Activated CD8-positive, alpha-beta T cell treated with anti-CD3 and anti-CD28 coated beads, Interleukin-2, amount 10 ng/mL, durations not matched to agents 7 days and 5 days (primary cell): ENCODE measurements at regions not wholly inside any gene's neighbourhood (a gene's known extent, or its start where the extent isn't known, plus 50 kb on each side); places are given as distances from the start of the nearest gene placed in this dataset.
"Not testable (repeated sequence)": the region's sequence is repeated elsewhere in the genome, so short reads cannot be mapped to it uniquely, and the experiment has no call there.

Source experiments
- ATAC-seq: fragments of 150-1000 bp; cut with Tn5 transposase; one replicate; pipeline ENCODE4 v1.10.0; 2021; ENCODE audit warnings: moderate library complexity
- CTCF ChIA-PET: fragments of 350-600 bp; sonication (Branson Sonifier 250); formaldehyde crosslinking; loops from one replicate; lab custom pipeline; 2021; ENCODE audit warnings: antibody characterized with exemption; lab: Charles Lee
- POLR2A ChIA-PET: fragments of 350-600 bp; sonication (Branson Sonifier 250); formaldehyde crosslinking; loops from one replicate; lab custom pipeline; 2021; ENCODE audit warnings: antibody characterized with exemption; lab: Charles Lee
- DNase-seq: peaks from one replicate; pipeline ENCODE4 v3.0.0-alpha.2; 2020
- H3K27ac Mint-ChIP-seq: one replicate; pipeline ENCODE4 v1.8.0; 2021; ENCODE audit warnings: mild to moderate bottlenecking, mixed read lengths
- H3K27me3 Mint-ChIP-seq: one replicate; pipeline ENCODE4 v1.8.0; 2021; ENCODE audit warnings: low read depth, mixed read lengths
- H3K36me3 Mint-ChIP-seq: one replicate; pipeline ENCODE4 v1.8.0; 2021; ENCODE audit warnings: low read depth, mixed read lengths
- H3K4me1 Mint-ChIP-seq: one replicate; pipeline ENCODE4 v1.8.0; 2021; ENCODE audit warnings: low read depth, mixed read lengths
- H3K4me3 Mint-ChIP-seq: one replicate; pipeline ENCODE4 v1.8.0; 2021; ENCODE audit warnings: mild to moderate bottlenecking, mixed read lengths
- H3K9me3 Mint-ChIP-seq: one replicate; pipeline ENCODE4 v1.8.0; 2022; ENCODE audit warnings: mixed read lengths; ENCODE audit not compliant: insufficient read depth

GRCh38 chr13:56697011-56697410 is 443.7 kb upstream of the PRR20A start:
- ChIA-PET CTCF (no interaction called here), POLR2A (no interaction called here)
- Mint-ChIP-seq H3K27me3 (no peaks in the 10 kb centered on the region), H3K4me1 (no peaks in the 10 kb centered on the region), H3K4me3 (no peak overlapping the region), H3K36me3 (no peaks in the 10 kb centered on the region), H3K9me3 (peaks cover 29% of the 10 kb centered on the region), H3K27ac (no peak overlapping the region)
- ATAC-seq = no peak
- DNase-seq = no peak

- H3K27me3 Mint-ChIP-seq = no peaks in the 10 kb centered on the region
- no peak for ATAC-seq
- CTCF ChIA-PET = no interaction called here
- H3K4me1 Mint-ChIP-seq = no peaks in the 10 kb centered on the region
- no peak overlapping the region for H3K4me3 Mint-ChIP-seq
- no peak overlapping the region for H3K27ac Mint-ChIP-seq
- POLR2A ChIA-PET = no interaction called here
- DNase-seq = no peak
- no peaks in the 10 kb centered on the region for H3K36me3 Mint-ChIP-seq
- peaks cover 18% of the 10 kb centered on the region for H3K9me3 Mint-ChIP-seq
These were observed 440.4 kb upstream of the PRR20A start for GRCh38 chr13:56700324-56700723.

GRCh38 chr13:56706485-56706884 is 434.2 kb upstream of the PRR20A start:
- H3K27me3 Mint-ChIP-seq = no peaks in the 10 kb centered on the region
- peaks cover 20% of the 10 kb centered on the region for H3K9me3 Mint-ChIP-seq
- CTCF ChIA-PET = no interaction called here
- H3K36me3 Mint-ChIP-seq = no peaks in the 10 kb centered on the region
- no peak overlapping the region for H3K27ac Mint-ChIP-seq
- DNase-seq = no peak
- no peaks in the 10 kb centered on the region for H3K4me1 Mint-ChIP-seq
- no peak for ATAC-seq
- H3K4me3 Mint-ChIP-seq = no peak overlapping the region
- POLR2A ChIA-PET = no interaction called here

- Mint-ChIP-seq H3K4me1 (no peaks in the 10 kb centered on the region), H3K27ac (no peak overlapping the region), H3K36me3 (no peaks in the 10 kb centered on the region), H3K4me3 (no peak overlapping the region), H3K9me3 (peaks cover 7% of the 10 kb centered on the region), H3K27me3 (no peaks in the 10 kb centered on the region)
- ATAC-seq (no peak), DNase-seq (no peak)
- CTCF ChIA-PET = no interaction called here
- POLR2A ChIA-PET = no interaction called here
These were observed 427.1 kb upstream of the PRR20A start for GRCh38 chr13:56713656-56714055.

- no peak overlapping the region for H3K27ac Mint-ChIP-seq
- ATAC-seq (no peak), DNase-seq (no peak)
- H3K27me3 Mint-ChIP-seq = no peaks in the 10 kb centered on the region
- ChIA-PET CTCF (no interaction called here), POLR2A (no interaction called here)
- no peaks in the 10 kb centered on the region for H3K36me3 Mint-ChIP-seq
- H3K4me1 Mint-ChIP-seq = no peaks in the 10 kb centered on the region
- peaks cover 15% of the 10 kb centered on the region for H3K9me3 Mint-ChIP-seq
- H3K4me3 Mint-ChIP-seq = no peak overlapping the region
These were observed 421.9 kb upstream of the PRR20A start for GRCh38 chr13:56718791-56719190.

GRCh38 chr13:56720841-56721240 is 419.9 kb upstream of the PRR20A start:
- Mint-ChIP-seq H3K4me1 (no peaks in the 10 kb centered on the region), H3K9me3 (peaks cover 10% of the 10 kb centered on the region), H3K27ac (no peak overlapping the region), H3K36me3 (no peaks in the 10 kb centered on the region), H3K27me3 (no peaks in the 10 kb centered on the region), H3K4me3 (no peak overlapping the region)
- ATAC-seq (no peak), DNase-seq (no peak)
- ChIA-PET POLR2A (no interaction called here), CTCF (no interaction called here)

GRCh38 chr13:56735537-56735942 is 405.2 kb upstream of the PRR20A start:
- Mint-ChIP-seq H3K36me3 (no peaks in the 10 kb centered on the region), H3K4me3 (no peak overlapping the region), H3K9me3 (peaks cover 20% of the 10 kb centered on the region), H3K4me1 (no peaks in the 10 kb centered on the region), H3K27ac (no peak overlapping the region), H3K27me3 (no peaks in the 10 kb centered on the region)
- ChIA-PET CTCF (no interaction called here), POLR2A (no interaction called here)
- ATAC-seq (no peak), DNase-seq (no peak)

GRCh38 chr13:56736966-56737365 is 403.8 kb upstream of the PRR20A start:
- ChIA-PET CTCF (no interaction called here), POLR2A (no interaction called here)
- Mint-ChIP-seq H3K9me3 (peaks cover 20% of the 10 kb centered on the region), H3K27me3 (no peaks in the 10 kb centered on the region), H3K36me3 (no peaks in the 10 kb centered on the region), H3K4me1 (no peaks in the 10 kb centered on the region), H3K4me3 (no peak overlapping the region), H3K27ac (no peak overlapping the region)
- ATAC-seq (no peak), DNase-seq (no peak)

GRCh38 chr13:56752636-56753035 is 388.1 kb upstream of the PRR20A start:
- Mint-ChIP-seq H3K36me3 (no peaks in the 10 kb centered on the region), H3K4me1 (no peaks in the 10 kb centered on the region), H3K9me3 (peaks cover 26% of the 10 kb centered on the region), H3K4me3 (no peak overlapping the region), H3K27ac (no peak overlapping the region), H3K27me3 (no peaks in the 10 kb centered on the region)
- POLR2A ChIA-PET = no interaction called here
- no peak for ATAC-seq
- CTCF ChIA-PET = no interaction called here
- DNase-seq = no peak

- no peak overlapping the region for H3K4me3 Mint-ChIP-seq
- no peaks in the 10 kb centered on the region for H3K36me3 Mint-ChIP-seq
- peaks cover 28% of the 10 kb centered on the region for H3K9me3 Mint-ChIP-seq
- POLR2A ChIA-PET = no interaction called here
- H3K27ac Mint-ChIP-seq = no peak overlapping the region
- DNase-seq (no peak), ATAC-seq (no peak)
- H3K4me1 Mint-ChIP-seq = no peaks in the 10 kb centered on the region
- CTCF ChIA-PET = no interaction called here
- no peaks in the 10 kb centered on the region for H3K27me3 Mint-ChIP-seq
These were observed 385.4 kb upstream of the PRR20A start for GRCh38 chr13:56755181-56755935.

GRCh38 chr13:56763333-56763732 is 377.4 kb upstream of the PRR20A start:
- H3K4me1 Mint-ChIP-seq, H3K27ac Mint-ChIP-seq, H3K4me3 Mint-ChIP-seq, CTCF ChIA-PET, H3K36me3 Mint-ChIP-seq, ATAC-seq, POLR2A ChIA-PET, DNase-seq, H3K27me3 Mint-ChIP-seq: not testable (repeated sequence)
- peaks cover 30% of the 10 kb centered on the region for H3K9me3 Mint-ChIP-seq

- ChIA-PET POLR2A (no interaction called here), CTCF (no interaction called here)
- no peaks in the 10 kb centered on the region for H3K4me1 Mint-ChIP-seq
- no peaks in the 10 kb centered on the region for H3K27me3 Mint-ChIP-seq
- H3K9me3 Mint-ChIP-seq = peaks cover 4% of the 10 kb centered on the region
- no peak for DNase-seq
- no peaks in the 10 kb centered on the region for H3K36me3 Mint-ChIP-seq
- no peak overlapping the region for H3K27ac Mint-ChIP-seq
- no peak overlapping the region for H3K4me3 Mint-ChIP-seq
- no peak for ATAC-seq
These were observed 367.6 kb upstream of the PRR20A start for GRCh38 chr13:56773148-56773547.

- H3K27me3 Mint-ChIP-seq = no peaks in the 10 kb centered on the region
These were observed 351.2 kb upstream of the PRR20A start for GRCh38 chr13:56789527-56789926.

More at GRCh38 chr13:56789527-56789926, 351.2 kb upstream of the PRR20A start:
- DNase-seq (no peak), ATAC-seq (no peak)
- POLR2A ChIA-PET = no interaction called here
- Mint-ChIP-seq H3K36me3 (no peaks in the 10 kb centered on the region), H3K27ac (no peak overlapping the region), H3K4me1 (no peaks in the 10 kb centered on the region), H3K9me3 (no peaks in the 10 kb centered on the region), H3K4me3 (no peak overlapping the region)
- CTCF ChIA-PET = no interaction called here
